ENCODE measurements at regions not wholly inside any gene's neighbourhood (a gene's known extent, or its start where the extent isn't known, plus 50 kb on each side); places are given as distances from the start of the nearest gene placed in this dataset.

- TF ChIP-seq ARID4B (CRISPR knock-in tag; IDR thresholded peaks at IDR 0.05; ENCODE audit: borderline replicate concordance) (no peak), ZNF317 (CRISPR knock-in tag; IDR thresholded peaks at IDR 0.05; ENCODE audit: borderline replicate concordance, low read depth) (no peak), ERG (CRISPR knock-in tag; IDR thresholded peaks at IDR 0.05) (no peak), FOXJ3 (CRISPR knock-in tag; IDR thresholded peaks at IDR 0.05; ENCODE audit: borderline replicate concordance) (no peak), NR3C1 (CRISPR knock-in tag; conservative IDR thresholded peaks at IDR 0.05; ENCODE audit: low read depth) (no peak)
Measured at GRCh38 chr6:44656691-44657090, 269.2 kb downstream of the CDC5L start (continued).

GRCh38 chr6:44657206-44657819, 269.8 kb downstream of the CDC5L start:
- Mint-ChIP-seq H3K36me3 (peaks cover 3% of the 10 kb centered on the region), H3K4me3 (no peak overlapping the region), H3K9me3 (peaks cover 7% of the 10 kb centered on the region), H3K4me1 (peaks cover 35% of the 10 kb centered on the region), H3K27ac (no peak overlapping the region), H3K27me3 (ENCODE audit: low read depth) (no peaks in the 10 kb centered on the region; the same call in 1 of the 2 replicates)
- peak; percentile 25 for DNase-seq (ENCODE audit: low spot score)
- no peak for TF ChIP-seq CREB1 (CRISPR knock-in tag; IDR thresholded peaks at IDR 0.05)
- no peak for TF ChIP-seq ATF1 (CRISPR knock-in tag; IDR thresholded peaks at IDR 0.05)
- TF ChIP-seq E2F1 (CRISPR knock-in tag; IDR thresholded peaks at IDR 0.05) = no peak
- TF ChIP-seq ZNF425 (CRISPR knock-in tag; conservative IDR thresholded peaks at IDR 0.05) = no peak
- no peak for TF ChIP-seq GTF2I (CRISPR knock-in tag; conservative IDR thresholded peaks at IDR 0.05)
- TF ChIP-seq PREB (CRISPR knock-in tag; IDR thresholded peaks at IDR 0.05; ENCODE audit: borderline replicate concordance) = no peak
- no peak for TF ChIP-seq JAZF1 (CRISPR knock-in tag; IDR thresholded peaks at IDR 0.05)
- TF ChIP-seq ZNF416 (CRISPR knock-in tag; IDR thresholded peaks at IDR 0.05) = no peak
- no peak for TF ChIP-seq MLX (CRISPR knock-in tag; IDR thresholded peaks at IDR 0.05)
- no peak for TF ChIP-seq MYBL2 (CRISPR knock-in tag; IDR thresholded peaks at IDR 0.05)
- no peak for TF ChIP-seq EMX1 (CRISPR knock-in tag; IDR thresholded peaks at IDR 0.05)
- TF ChIP-seq PRRX2 (CRISPR knock-in tag; IDR thresholded peaks at IDR 0.05) = no peak
- no peak for TF ChIP-seq ZNF232 (CRISPR knock-in tag; IDR thresholded peaks at IDR 0.05)
- no peak for TF ChIP-seq ZBTB43 (CRISPR knock-in tag; IDR thresholded peaks at IDR 0.05)
- ChIA-PET CTCF (interaction anchor here (0.6 to 7.3 kb wide), 9 partner anchors 11 to 1265 kb away, joined by 3 to 97 read pairs (median 5); no protein-coding TSS in a partner anchor), POLR2A (no interaction called here)
- peak; percentile 13; the same call in 1 of the 2 replicates for ATAC-seq
